Osteoblast (primary cell): ENCODE measurements at regions not wholly inside any gene's neighbourhood (a gene's known extent, or its start where the extent isn't known, plus 50 kb on each side); places are given as distances from the start of the nearest gene placed in this dataset.

Experiments
- DNase-seq: peaks from one replicate; pipeline ENCODE4 v3.0.0; 2011; ENCODE audit warnings: low spot score, mixed read lengths; ENCODE audit not compliant: insufficient read length; ENCODE audit errors: missing footprints
- H2AFZ ChIP-seq: 2 replicates; pipeline ENCODE4 v1.6.0; 2011; ENCODE audit warnings: mild to moderate bottlenecking, low read length
- H3K27ac ChIP-seq: 2 replicates; pipeline ENCODE4 v1.5.1; 2011; ENCODE audit warnings: mild to moderate bottlenecking, low read depth, low read length, moderate library complexity
- H3K27me3 ChIP-seq: 2 replicates; pipeline ENCODE4 v1.6.0; 2012; ENCODE audit warnings: mild to moderate bottlenecking, control low read depth, inconsistent platforms, low read length, moderate library complexity; ENCODE audit not compliant: insufficient read depth
- H3K36me3 ChIP-seq: 2 replicates; pipeline ENCODE4 v1.5.1; 2011; ENCODE audit warnings: mild to moderate bottlenecking, low read length, control low read depth, moderate library complexity; ENCODE audit not compliant: insufficient read depth
- H3K4me1 ChIP-seq: 2 replicates; pipeline ENCODE4 v1.5.1; 2011; ENCODE audit warnings: mild to moderate bottlenecking, low read length, control low read depth, moderate library complexity; ENCODE audit not compliant: insufficient read depth
- H3K4me2 ChIP-seq: 2 replicates; pipeline ENCODE4 v1.6.0; 2011; ENCODE audit warnings: mild to moderate bottlenecking, low read length; ENCODE audit not compliant: insufficient read depth
- H3K4me3 ChIP-seq: fragments of 200-600 bp; sonication (generic); 3 replicates; pipeline ENCODE4 v1.5.1; 2012; ENCODE audit warnings: mild to moderate bottlenecking, low read length, inconsistent platforms; ENCODE audit not compliant: insufficient read depth
- H3K79me2 ChIP-seq: 2 replicates; pipeline ENCODE4 v1.6.0; 2012; ENCODE audit warnings: mild to moderate bottlenecking, low read length, control low read depth, inconsistent platforms; ENCODE audit not compliant: insufficient read depth
- H3K9me3 ChIP-seq: 2 replicates; pipeline ENCODE4 v1.5.1; 2011; ENCODE audit warnings: low read depth, low read length, control low read depth
- H4K20me1 ChIP-seq: 2 replicates; pipeline ENCODE4 v1.6.0; 2012; ENCODE audit warnings: mild to moderate bottlenecking, low read length, control low read depth; ENCODE audit not compliant: insufficient read depth
- TF ChIP-seq, protein P1 (sequence below): IDR thresholded peaks from 2 replicates; pipeline ENCODE4 v1.5.1; 2011; ENCODE audit warnings: mild to moderate bottlenecking, low read depth, low read length, moderate library complexity; ENCODE audit errors: extremely low read depth

- Histone ChIP-seq H3K4me1 (peaks cover 6% of the 10 kb centered on the region), H3K4me2 (no peak overlapping the region), H3K36me3 (no peaks in the 10 kb centered on the region), H4K20me1 (no peaks in the 10 kb centered on the region), H3K9me3 (no peaks in the 10 kb centered on the region), H3K4me3 (no peak overlapping the region), H3K79me2 (no peaks in the 10 kb centered on the region), H3K27me3 (no peaks in the 10 kb centered on the region), H3K27ac (no peak overlapping the region), H2AFZ (no peak overlapping the region)
- no peak for DNase-seq
- TF ChIP-seq, protein P1, sequence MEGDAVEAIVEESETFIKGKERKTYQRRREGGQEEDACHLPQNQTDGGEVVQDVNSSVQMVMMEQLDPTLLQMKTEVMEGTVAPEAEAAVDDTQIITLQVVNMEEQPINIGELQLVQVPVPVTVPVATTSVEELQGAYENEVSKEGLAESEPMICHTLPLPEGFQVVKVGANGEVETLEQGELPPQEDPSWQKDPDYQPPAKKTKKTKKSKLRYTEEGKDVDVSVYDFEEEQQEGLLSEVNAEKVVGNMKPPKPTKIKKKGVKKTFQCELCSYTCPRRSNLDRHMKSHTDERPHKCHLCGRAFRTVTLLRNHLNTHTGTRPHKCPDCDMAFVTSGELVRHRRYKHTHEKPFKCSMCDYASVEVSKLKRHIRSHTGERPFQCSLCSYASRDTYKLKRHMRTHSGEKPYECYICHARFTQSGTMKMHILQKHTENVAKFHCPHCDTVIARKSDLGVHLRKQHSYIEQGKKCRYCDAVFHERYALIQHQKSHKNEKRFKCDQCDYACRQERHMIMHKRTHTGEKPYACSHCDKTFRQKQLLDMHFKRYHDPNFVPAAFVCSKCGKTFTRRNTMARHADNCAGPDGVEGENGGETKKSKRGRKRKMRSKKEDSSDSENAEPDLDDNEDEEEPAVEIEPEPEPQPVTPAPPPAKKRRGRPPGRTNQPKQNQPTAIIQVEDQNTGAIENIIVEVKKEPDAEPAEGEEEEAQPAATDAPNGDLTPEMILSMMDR: no peak
Measured at GRCh38 chr9:79061752-79062616, 509.8 kb upstream of the TLE4 start.

DNA sequence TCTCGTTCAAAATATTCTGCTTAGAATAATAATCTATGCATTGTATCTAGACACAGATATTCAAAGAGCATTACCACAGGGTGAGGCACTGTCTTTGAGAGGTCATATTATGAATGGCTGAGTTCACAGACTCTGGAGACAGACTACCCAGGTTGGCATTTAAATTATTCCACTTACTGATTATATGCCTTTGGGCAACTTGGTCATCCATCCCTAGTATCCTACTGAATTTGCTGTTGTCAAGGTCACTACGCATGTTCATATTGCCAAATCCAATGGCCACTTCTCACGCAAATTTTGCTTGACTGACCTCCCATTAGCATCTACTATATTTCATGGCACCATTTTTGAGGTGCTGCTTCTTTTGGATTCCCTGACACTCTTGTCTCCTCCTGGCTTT lies 498.6 kb upstream of the TLE4 start:
- no peak for DNase-seq
- no peaks in the 10 kb centered on the region for H3K36me3 ChIP-seq
- no peak overlapping the region for H2AFZ ChIP-seq

GRCh38 chr9:79080536-79080935 lies 491.2 kb upstream of the TLE4 start:
- Histone ChIP-seq H3K4me1 (no peaks in the 10 kb centered on the region), H3K27ac (no peak overlapping the region), H4K20me1 (no peaks in the 10 kb centered on the region), H3K27me3 (no peaks in the 10 kb centered on the region), H2AFZ (peak overlapping the region; percentile 13), H3K4me2 (no peak overlapping the region), H3K9me3 (no peaks in the 10 kb centered on the region), H3K4me3 (no peak overlapping the region), H3K36me3 (no peaks in the 10 kb centered on the region), H3K79me2 (no peaks in the 10 kb centered on the region)
- DNase-seq: no peak
- TF ChIP-seq, protein P1: no peak

More for the DNA sequence above, 498.6 kb upstream of the TLE4 start:
- Histone ChIP-seq H3K27ac (no peak overlapping the region), H3K4me3 (no peak overlapping the region), H3K9me3 (no peaks in the 10 kb centered on the region), H4K20me1 (no peaks in the 10 kb centered on the region), H3K79me2 (no peaks in the 10 kb centered on the region), H3K27me3 (no peaks in the 10 kb centered on the region), H3K4me1 (no peaks in the 10 kb centered on the region), H3K4me2 (no peak overlapping the region)
- TF ChIP-seq, protein P1: no peak

DNA sequence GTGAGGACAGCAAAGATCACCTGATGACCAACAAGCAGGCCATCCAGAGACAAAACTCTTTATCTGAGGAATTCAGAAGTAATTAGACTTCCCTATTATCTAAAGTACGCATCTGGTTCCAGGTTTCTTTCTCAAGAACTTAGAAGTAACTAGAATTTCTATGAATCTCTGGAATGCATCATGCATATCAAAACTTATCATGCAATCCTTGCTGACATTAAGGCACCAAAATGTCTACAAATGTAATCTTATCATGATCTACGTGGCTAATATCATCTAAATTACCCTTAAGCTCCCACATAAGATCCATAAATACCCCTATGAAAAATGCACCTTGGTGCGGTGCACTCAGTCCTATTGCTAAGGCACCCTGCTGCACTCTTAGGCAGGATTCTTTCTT lies 488.1 kb upstream of the TLE4 start:
- H3K79me2 ChIP-seq: no peaks in the 10 kb centered on the region
- no peaks in the 10 kb centered on the region for H3K27me3 ChIP-seq
- H3K4me3 ChIP-seq: no peak overlapping the region
- no peak overlapping the region for H3K27ac ChIP-seq
- no peaks in the 10 kb centered on the region for H3K36me3 ChIP-seq
- H3K4me1 ChIP-seq: no peaks in the 10 kb centered on the region
- DNase-seq: no peak
- H2AFZ ChIP-seq: no peak overlapping the region
- H3K9me3 ChIP-seq: no peaks in the 10 kb centered on the region
- no peak overlapping the region for H3K4me2 ChIP-seq
- no peaks in the 10 kb centered on the region for H4K20me1 ChIP-seq
- TF ChIP-seq, protein P1: no peak
